ENCODE measurements at regions not wholly inside any gene's neighbourhood (a gene's known extent, or its start where the extent isn't known, plus 50 kb on each side); places are given as distances from the start of the nearest gene placed in this dataset.

DNA sequence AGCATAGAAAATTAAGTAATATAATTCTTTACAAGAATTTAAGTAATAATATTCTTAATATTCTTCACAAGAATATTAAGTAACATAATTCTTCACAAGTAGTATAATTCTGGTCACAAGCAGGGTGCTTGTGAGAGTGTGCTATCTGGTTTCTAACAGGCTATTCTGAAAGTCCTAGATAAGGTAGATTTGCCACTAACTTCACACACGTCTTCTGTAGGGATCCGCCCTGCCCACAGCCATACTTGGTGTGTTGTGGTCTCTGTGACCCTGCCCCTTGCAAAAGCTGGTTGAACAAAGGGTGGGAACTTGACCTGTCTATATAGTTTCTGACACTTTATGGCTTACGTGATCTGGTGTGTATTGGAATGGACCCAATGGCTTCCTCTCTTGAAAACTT, 253.4 kb upstream of the MDFIC2 start:
- no peak overlapping the region for H3K27ac ChIP-seq
- TF ChIP-seq, protein P1, sequence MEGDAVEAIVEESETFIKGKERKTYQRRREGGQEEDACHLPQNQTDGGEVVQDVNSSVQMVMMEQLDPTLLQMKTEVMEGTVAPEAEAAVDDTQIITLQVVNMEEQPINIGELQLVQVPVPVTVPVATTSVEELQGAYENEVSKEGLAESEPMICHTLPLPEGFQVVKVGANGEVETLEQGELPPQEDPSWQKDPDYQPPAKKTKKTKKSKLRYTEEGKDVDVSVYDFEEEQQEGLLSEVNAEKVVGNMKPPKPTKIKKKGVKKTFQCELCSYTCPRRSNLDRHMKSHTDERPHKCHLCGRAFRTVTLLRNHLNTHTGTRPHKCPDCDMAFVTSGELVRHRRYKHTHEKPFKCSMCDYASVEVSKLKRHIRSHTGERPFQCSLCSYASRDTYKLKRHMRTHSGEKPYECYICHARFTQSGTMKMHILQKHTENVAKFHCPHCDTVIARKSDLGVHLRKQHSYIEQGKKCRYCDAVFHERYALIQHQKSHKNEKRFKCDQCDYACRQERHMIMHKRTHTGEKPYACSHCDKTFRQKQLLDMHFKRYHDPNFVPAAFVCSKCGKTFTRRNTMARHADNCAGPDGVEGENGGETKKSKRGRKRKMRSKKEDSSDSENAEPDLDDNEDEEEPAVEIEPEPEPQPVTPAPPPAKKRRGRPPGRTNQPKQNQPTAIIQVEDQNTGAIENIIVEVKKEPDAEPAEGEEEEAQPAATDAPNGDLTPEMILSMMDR (conservative IDR thresholded peaks at IDR 0.05) = no peak

DNA sequence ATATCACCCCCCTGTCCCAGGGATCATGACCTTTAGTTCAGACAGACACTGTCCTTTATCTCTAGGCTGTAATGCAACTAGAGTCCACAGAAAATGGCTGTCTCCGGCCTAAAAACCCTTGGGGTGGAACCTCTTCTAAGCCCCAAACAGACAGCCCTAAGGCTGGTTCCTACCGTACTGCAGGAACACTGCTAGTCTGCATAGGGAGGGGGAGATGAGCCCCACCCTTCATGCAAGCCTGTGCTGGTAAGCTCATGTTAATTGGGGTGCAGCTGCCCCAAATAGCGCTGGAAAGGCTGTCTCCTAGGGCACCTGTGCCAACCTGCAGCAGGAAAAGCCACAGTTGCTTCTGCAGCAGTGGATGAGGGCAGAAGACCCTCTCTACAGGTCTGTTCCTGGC, 252.1 kb upstream of the MDFIC2 start:
- TF ChIP-seq, protein P1 (conservative IDR thresholded peaks at IDR 0.05) = no peak
- no peak overlapping the region for H3K27ac ChIP-seq

DNA sequence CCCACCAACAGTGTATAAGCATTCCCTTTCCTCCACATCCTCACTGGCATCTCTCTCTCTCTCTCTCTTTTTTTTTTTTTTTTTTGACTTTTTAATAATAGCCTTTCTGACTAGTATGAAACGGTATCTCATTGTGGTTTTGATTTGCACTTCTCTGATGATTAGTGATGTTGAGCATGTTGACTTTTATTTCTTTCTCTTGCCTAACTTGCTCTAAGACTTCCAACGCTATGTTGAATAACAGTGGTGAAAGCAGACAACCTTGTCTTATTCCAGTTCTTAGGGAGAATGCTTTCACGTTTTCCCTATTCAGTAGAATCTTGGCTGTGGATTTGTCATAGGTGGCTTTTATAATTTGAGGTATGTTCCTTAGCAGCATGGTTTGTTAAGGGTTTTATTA, 249.4 kb upstream of the MDFIC2 start:
- TF ChIP-seq, protein P1 (conservative IDR thresholded peaks at IDR 0.05) = no peak
- H3K27ac ChIP-seq = no peak overlapping the region

GRCh38 chr3:70558956-70559355, 246.5 kb upstream of the MDFIC2 start:
- H3K27ac ChIP-seq = no peak overlapping the region
- TF ChIP-seq, protein P1 (conservative IDR thresholded peaks at IDR 0.05) = no peak

DNA sequence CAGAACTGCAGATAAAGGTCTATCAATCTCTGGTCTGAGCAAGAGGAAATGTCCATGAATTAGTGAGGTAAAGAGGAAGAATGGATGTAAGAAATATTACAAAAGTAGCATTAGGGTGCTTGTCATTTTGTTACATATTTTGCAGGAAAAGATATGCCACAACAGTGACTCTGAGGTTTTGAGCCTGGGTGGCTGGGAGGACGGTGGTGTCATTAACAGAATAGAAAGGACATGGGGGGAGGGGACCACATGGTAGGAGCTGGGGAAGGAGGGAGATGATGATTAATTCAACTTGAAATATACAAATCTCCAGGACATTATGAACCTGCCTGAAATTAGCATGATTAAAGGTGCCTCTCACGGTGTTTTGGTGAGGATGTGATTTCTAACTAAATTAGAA, 245.5 kb upstream of the MDFIC2 start:
- TF ChIP-seq, protein P1 (conservative IDR thresholded peaks at IDR 0.05) = no peak
- no peak overlapping the region for H3K27ac ChIP-seq

- TF ChIP-seq, protein P1 (conservative IDR thresholded peaks at IDR 0.05) = no peak
- no peak overlapping the region for H3K27ac ChIP-seq
Measured at GRCh38 chr3:70556056-70556455, 243.6 kb upstream of the MDFIC2 start.

DNA sequence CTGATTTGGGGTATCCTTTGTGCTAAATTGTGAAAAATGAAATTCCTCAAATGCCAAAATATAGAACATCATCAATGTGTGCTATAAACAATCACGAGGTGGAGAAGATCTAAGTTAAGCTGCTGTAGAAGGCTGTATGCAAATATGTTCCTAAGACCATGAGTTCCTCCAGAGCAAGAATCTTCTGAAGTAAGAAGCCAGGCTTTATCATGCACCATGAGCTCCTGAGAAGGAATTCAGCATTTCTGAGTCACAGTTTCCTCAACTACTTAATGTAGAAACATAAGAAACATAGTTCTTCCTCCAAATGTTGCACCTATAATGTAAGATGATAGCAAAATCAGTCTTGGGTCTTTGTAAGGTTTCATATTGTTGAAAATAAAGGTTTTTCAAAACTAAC, 241.7 kb upstream of the MDFIC2 start:
- H3K27ac ChIP-seq = no peak overlapping the region
- TF ChIP-seq, protein P1 (conservative IDR thresholded peaks at IDR 0.05) = no peak

Data from VCaP (cell line).